WTC11 (cell line): ENCODE measurements at regions not wholly inside any gene's neighbourhood (a gene's known extent, or its start where the extent isn't known, plus 50 kb on each side); places are given as distances from the start of the nearest gene placed in this dataset.

Source experiments
- ATAC-seq: fragments of 200-7000 bp; cut with Tn5 transposase; 2 replicates; pipeline ENCODE4 v1.10.0; 2021; ENCODE audit warnings: mild to moderate bottlenecking, moderate library complexity
- CTCF ChIA-PET: fragments of 300-600 bp; sonication (Branson Sonifier 250); formaldehyde crosslinking; loops from one replicate; lab custom pipeline; 2021; ENCODE audit warnings: antibody characterized with exemption; lab: Charles Lee
- POLR2A ChIA-PET: fragments of 350-600 bp; sonication (Branson Sonifier 250); formaldehyde crosslinking; loops from one replicate; lab custom pipeline; 2021; ENCODE audit warnings: antibody characterized with exemption; lab: Charles Lee
- DNase-seq: peaks from one replicate; pipeline ENCODE4 v3.0.0; 2021; ENCODE audit warnings: low spot score
- H3K27ac Mint-ChIP-seq: 2 replicates; pipeline ENCODE4 v1.8.0; 2021; ENCODE audit warnings: mixed read lengths
- H3K27me3 Mint-ChIP-seq: 2 replicates; pipeline ENCODE4 v1.8.0; 2021; ENCODE audit warnings: low read depth, mild to moderate bottlenecking, moderate library complexity, mixed read lengths
- H3K36me3 Mint-ChIP-seq: 2 replicates; pipeline ENCODE4 v1.8.0; 2021; ENCODE audit warnings: mixed read lengths
- H3K4me1 Mint-ChIP-seq: 2 replicates; pipeline ENCODE4 v1.8.0; 2022; ENCODE audit warnings: mixed read lengths
- H3K4me3 Mint-ChIP-seq: 2 replicates; pipeline ENCODE4 v1.8.0; 2021; ENCODE audit warnings: mild to moderate bottlenecking, moderate library complexity, mixed read lengths
- H3K9me3 Mint-ChIP-seq: 2 replicates; pipeline ENCODE4 v1.8.0; 2021; ENCODE audit warnings: mixed read lengths
- ATF1 ChIP-seq: sonication (generic); formaldehyde crosslinking; IDR thresholded peaks from 2 replicates; pipeline ENCODE4 v1.8.1; 2023; ENCODE audit warnings: mild to moderate bottlenecking, moderate library complexity, missing genetic modification reagents
- CBFB ChIP-seq: sonication (generic); formaldehyde crosslinking; IDR thresholded peaks from 2 replicates; pipeline ENCODE4 v1.8.1; 2022; ENCODE audit warnings: mild to moderate bottlenecking, low read depth, missing genetic modification reagents
- CREB1 ChIP-seq: sonication (generic); formaldehyde crosslinking; IDR thresholded peaks from 2 replicates; pipeline ENCODE4 v1.8.0; 2023; ENCODE audit warnings: mild to moderate bottlenecking, missing genetic modification reagents
- CREM ChIP-seq: sonication (generic); formaldehyde crosslinking; IDR thresholded peaks from 2 replicates; pipeline ENCODE4 v1.8.1; 2022; ENCODE audit warnings: mild to moderate bottlenecking, missing genetic modification reagents, moderate library complexity
- ELF4 ChIP-seq: sonication (generic); formaldehyde crosslinking; IDR thresholded peaks from 2 replicates; pipeline ENCODE4 v1.8.1; 2022; ENCODE audit warnings: low read depth, mild to moderate bottlenecking, moderate library complexity, missing genetic modification reagents
- EMX1 ChIP-seq: fragments of 250-450 bp; sonication (Bioruptor Pico); IDR thresholded peaks from 2 replicates; pipeline ENCODE4 v1.8.0; 2021; ENCODE audit warnings: mild to moderate bottlenecking
- ESRRA ChIP-seq: sonication (generic); formaldehyde crosslinking; IDR thresholded peaks from 2 replicates; pipeline ENCODE4 v1.8.1; 2022; ENCODE audit warnings: mild to moderate bottlenecking, missing genetic modification reagents, borderline replicate concordance
- GABPB1 ChIP-seq: sonication (generic); formaldehyde crosslinking; IDR thresholded peaks from 2 replicates; pipeline ENCODE4 v1.8.1; 2023; ENCODE audit warnings: mild to moderate bottlenecking, missing genetic modification reagents
- GRHL2 ChIP-seq: fragments of 250-450 bp; sonication (Bioruptor Pico); IDR thresholded peaks from 2 replicates; pipeline ENCODE4 v1.8.0; 2022; ENCODE audit warnings: mild to moderate bottlenecking, moderate library complexity; ENCODE audit not compliant: insufficient replicate concordance, severe bottlenecking
- IRF2 ChIP-seq: sonication (generic); formaldehyde crosslinking; IDR thresholded peaks from 2 replicates; pipeline ENCODE4 v1.8.0; 2022; ENCODE audit warnings: low read depth, missing genetic modification reagents, borderline replicate concordance
- JUN ChIP-seq: sonication (generic); formaldehyde crosslinking; IDR thresholded peaks from 2 replicates; pipeline ENCODE4 v1.8.0; 2023; ENCODE audit warnings: mild to moderate bottlenecking, missing genetic modification reagents
- NFYB ChIP-seq: sonication (generic); formaldehyde crosslinking; conservative IDR thresholded peaks from 2 replicates; pipeline ENCODE4 v1.8.0; 2022; ENCODE audit warnings: low read depth, missing genetic modification reagents
- NR3C1 ChIP-seq: sonication (generic); formaldehyde crosslinking; conservative IDR thresholded peaks from 2 replicates; pipeline ENCODE4 v1.8.1; 2023; ENCODE audit warnings: low read depth, mild to moderate bottlenecking, missing genetic modification reagents
- OVOL2 ChIP-seq: fragments of 250-450 bp; sonication (Bioruptor Pico); IDR thresholded peaks from 2 replicates; pipeline ENCODE4 v1.9.0; 2021; ENCODE audit warnings: mild to moderate bottlenecking, borderline replicate concordance
- SMAD4 ChIP-seq: sonication (generic); formaldehyde crosslinking; IDR thresholded peaks from 2 replicates; pipeline ENCODE4 v1.8.0; 2022; ENCODE audit warnings: mild to moderate bottlenecking, missing genetic modification reagents
- TEAD1 ChIP-seq: sonication (generic); formaldehyde crosslinking; IDR thresholded peaks from 2 replicates; pipeline ENCODE4 v1.8.0; 2022; ENCODE audit warnings: mild to moderate bottlenecking, missing genetic modification reagents
- TP53 ChIP-seq: sonication (generic); formaldehyde crosslinking; IDR thresholded peaks from 2 replicates; pipeline ENCODE4 v1.8.1; 2023; ENCODE audit warnings: mild to moderate bottlenecking, missing genetic modification reagents
- ZNF121 ChIP-seq: sonication (generic); formaldehyde crosslinking; IDR thresholded peaks from 2 replicates; pipeline ENCODE4 v1.8.0; 2023; ENCODE audit warnings: missing genetic modification reagents
- ZNF671 ChIP-seq: fragments of 250-450 bp; sonication (Bioruptor Pico); IDR thresholded peaks from 2 replicates; pipeline ENCODE4 v1.8.0; 2021; ENCODE audit warnings: mild to moderate bottlenecking
- TF ChIP-seq, protein P1 (sequence below): fragments of 200-600 bp; IDR thresholded peaks from 2 replicates; pipeline ENCODE4 v1.8.0; 2022; ENCODE audit warnings: antibody characterized with exemption
- TF ChIP-seq, protein P2 (sequence below): sonication (generic); formaldehyde crosslinking; IDR thresholded peaks from 2 replicates; pipeline ENCODE4 v1.8.1; 2023; ENCODE audit warnings: mild to moderate bottlenecking, missing genetic modification reagents
- TF ChIP-seq, protein P3 (sequence below): sonication (generic); formaldehyde crosslinking; conservative IDR thresholded peaks from 2 replicates; pipeline ENCODE4 v1.8.1; 2023; ENCODE audit warnings: mild to moderate bottlenecking, low read depth, missing genetic modification reagents, moderate library complexity
- TF ChIP-seq, protein P4 (sequence below): sonication (generic); formaldehyde crosslinking; IDR thresholded peaks from 2 replicates; pipeline ENCODE4 v1.8.1; 2023; ENCODE audit warnings: mild to moderate bottlenecking, missing genetic modification reagents, moderate library complexity
- TF ChIP-seq, protein P5 (sequence below): sonication (generic); formaldehyde crosslinking; IDR thresholded peaks from 2 replicates; pipeline ENCODE4 v1.8.0; 2023; ENCODE audit warnings: missing genetic modification reagents
- TF ChIP-seq, protein P6 (sequence below): fragments of 250-450 bp; sonication (Bioruptor Pico); IDR thresholded peaks from 2 replicates; pipeline ENCODE4 v1.9.0; 2021; ENCODE audit warnings: mild to moderate bottlenecking, borderline replicate concordance
- TF ChIP-seq, protein P7 (sequence below): fragments of 250-450 bp; sonication (Bioruptor Pico); IDR thresholded peaks from 2 replicates; pipeline ENCODE4 v1.9.0; 2021; ENCODE audit warnings: mild to moderate bottlenecking

DNA sequence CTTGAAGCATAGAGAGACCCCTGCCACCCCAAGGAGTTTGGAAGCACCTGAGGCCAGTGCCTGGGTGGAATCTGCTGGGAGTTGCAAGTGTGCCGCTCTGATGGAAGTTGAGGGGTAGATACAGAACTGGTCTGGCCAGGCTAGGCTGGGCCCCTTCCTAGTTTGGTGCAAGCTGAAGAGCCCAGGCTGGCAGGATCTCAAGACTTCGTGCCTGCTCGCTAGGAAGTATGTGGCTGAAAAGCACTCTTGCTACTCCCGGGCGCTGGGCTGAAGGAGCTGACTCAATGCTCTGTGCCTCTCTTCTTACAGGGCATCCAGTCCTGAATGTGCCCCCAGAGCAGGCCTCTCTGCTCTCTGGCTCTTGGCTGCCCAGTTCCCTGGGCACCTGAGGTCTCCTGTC is 51.7 kb upstream of the PJA1 start:
- DNase-seq (no peak), ATAC-seq (no peak)
- Mint-ChIP-seq H3K9me3 (no peaks in the 10 kb centered on the region), H3K4me3 (no peak overlapping the region), H3K27me3 (peaks cover 7% of the 10 kb centered on the region), H3K27ac (no peak overlapping the region), H3K36me3 (no peaks in the 10 kb centered on the region), H3K4me1 (peaks cover 2% of the 10 kb centered on the region)
- ChIA-PET POLR2A (no interaction called here), CTCF (interaction anchor here (1.1 kb wide), 1 partner anchor 123 kb away, joined by 4 read pairs; no protein-coding TSS in a partner anchor)
- TF ChIP-seq, protein P1, sequence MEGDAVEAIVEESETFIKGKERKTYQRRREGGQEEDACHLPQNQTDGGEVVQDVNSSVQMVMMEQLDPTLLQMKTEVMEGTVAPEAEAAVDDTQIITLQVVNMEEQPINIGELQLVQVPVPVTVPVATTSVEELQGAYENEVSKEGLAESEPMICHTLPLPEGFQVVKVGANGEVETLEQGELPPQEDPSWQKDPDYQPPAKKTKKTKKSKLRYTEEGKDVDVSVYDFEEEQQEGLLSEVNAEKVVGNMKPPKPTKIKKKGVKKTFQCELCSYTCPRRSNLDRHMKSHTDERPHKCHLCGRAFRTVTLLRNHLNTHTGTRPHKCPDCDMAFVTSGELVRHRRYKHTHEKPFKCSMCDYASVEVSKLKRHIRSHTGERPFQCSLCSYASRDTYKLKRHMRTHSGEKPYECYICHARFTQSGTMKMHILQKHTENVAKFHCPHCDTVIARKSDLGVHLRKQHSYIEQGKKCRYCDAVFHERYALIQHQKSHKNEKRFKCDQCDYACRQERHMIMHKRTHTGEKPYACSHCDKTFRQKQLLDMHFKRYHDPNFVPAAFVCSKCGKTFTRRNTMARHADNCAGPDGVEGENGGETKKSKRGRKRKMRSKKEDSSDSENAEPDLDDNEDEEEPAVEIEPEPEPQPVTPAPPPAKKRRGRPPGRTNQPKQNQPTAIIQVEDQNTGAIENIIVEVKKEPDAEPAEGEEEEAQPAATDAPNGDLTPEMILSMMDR, result no peak
- TF ChIP-seq OVOL2 (CRISPR knock-in tag) (no peak), TP53 (CRISPR knock-in tag) (no peak), ATF1 (CRISPR knock-in tag) (no peak), ZNF121 (CRISPR knock-in tag) (no peak), NR3C1 (CRISPR knock-in tag) (no peak), IRF2 (CRISPR knock-in tag) (no peak), TEAD1 (no peak), EMX1 (CRISPR knock-in tag) (no peak), ELF4 (no peak)
- TF ChIP-seq, protein P2, sequence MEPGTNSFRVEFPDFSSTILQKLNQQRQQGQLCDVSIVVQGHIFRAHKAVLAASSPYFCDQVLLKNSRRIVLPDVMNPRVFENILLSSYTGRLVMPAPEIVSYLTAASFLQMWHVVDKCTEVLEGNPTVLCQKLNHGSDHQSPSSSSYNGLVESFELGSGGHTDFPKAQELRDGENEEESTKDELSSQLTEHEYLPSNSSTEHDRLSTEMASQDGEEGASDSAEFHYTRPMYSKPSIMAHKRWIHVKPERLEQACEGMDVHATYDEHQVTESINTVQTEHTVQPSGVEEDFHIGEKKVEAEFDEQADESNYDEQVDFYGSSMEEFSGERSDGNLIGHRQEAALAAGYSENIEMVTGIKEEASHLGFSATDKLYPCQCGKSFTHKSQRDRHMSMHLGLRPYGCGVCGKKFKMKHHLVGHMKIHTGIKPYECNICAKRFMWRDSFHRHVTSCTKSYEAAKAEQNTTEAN (CRISPR knock-in tag), result no peak
- TF ChIP-seq, protein P3, sequence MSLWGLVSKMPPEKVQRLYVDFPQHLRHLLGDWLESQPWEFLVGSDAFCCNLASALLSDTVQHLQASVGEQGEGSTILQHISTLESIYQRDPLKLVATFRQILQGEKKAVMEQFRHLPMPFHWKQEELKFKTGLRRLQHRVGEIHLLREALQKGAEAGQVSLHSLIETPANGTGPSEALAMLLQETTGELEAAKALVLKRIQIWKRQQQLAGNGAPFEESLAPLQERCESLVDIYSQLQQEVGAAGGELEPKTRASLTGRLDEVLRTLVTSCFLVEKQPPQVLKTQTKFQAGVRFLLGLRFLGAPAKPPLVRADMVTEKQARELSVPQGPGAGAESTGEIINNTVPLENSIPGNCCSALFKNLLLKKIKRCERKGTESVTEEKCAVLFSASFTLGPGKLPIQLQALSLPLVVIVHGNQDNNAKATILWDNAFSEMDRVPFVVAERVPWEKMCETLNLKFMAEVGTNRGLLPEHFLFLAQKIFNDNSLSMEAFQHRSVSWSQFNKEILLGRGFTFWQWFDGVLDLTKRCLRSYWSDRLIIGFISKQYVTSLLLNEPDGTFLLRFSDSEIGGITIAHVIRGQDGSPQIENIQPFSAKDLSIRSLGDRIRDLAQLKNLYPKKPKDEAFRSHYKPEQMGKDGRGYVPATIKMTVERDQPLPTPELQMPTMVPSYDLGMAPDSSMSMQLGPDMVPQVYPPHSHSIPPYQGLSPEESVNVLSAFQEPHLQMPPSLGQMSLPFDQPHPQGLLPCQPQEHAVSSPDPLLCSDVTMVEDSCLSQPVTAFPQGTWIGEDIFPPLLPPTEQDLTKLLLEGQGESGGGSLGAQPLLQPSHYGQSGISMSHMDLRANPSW (CRISPR knock-in tag), result no peak
- TF ChIP-seq, protein P4, sequence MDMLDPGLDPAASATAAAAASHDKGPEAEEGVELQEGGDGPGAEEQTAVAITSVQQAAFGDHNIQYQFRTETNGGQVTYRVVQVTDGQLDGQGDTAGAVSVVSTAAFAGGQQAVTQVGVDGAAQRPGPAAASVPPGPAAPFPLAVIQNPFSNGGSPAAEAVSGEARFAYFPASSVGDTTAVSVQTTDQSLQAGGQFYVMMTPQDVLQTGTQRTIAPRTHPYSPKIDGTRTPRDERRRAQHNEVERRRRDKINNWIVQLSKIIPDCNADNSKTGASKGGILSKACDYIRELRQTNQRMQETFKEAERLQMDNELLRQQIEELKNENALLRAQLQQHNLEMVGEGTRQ, result no peak
- TF ChIP-seq, protein P5, sequence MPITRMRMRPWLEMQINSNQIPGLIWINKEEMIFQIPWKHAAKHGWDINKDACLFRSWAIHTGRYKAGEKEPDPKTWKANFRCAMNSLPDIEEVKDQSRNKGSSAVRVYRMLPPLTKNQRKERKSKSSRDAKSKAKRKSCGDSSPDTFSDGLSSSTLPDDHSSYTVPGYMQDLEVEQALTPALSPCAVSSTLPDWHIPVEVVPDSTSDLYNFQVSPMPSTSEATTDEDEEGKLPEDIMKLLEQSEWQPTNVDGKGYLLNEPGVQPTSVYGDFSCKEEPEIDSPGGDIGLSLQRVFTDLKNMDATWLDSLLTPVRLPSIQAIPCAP (CRISPR knock-in tag), result no peak

DNA sequence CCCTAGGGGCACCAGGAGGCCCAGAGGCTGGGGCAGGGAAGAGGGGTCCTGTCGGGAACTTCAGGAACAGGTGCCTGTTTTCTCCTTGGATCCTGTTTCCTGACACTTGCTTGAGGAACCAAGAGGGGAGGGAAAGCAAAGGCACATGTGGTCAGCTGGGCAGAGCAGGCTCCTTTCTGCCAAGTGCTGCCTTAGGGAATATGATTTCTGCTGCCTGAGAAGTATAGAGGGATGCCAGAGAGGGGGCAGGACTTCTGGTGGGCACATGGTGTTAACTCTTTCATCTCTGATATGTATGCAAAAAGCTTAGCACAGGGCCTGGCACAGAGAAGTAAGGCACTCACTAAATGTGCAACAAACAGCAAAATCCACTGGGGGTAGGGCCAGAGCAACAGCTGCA is 51.2 kb upstream of the PJA1 start:
- Mint-ChIP-seq H3K4me3 (no peak overlapping the region), H3K9me3 (no peaks in the 10 kb centered on the region), H3K36me3 (no peaks in the 10 kb centered on the region), H3K27ac (no peak overlapping the region), H3K27me3 (peaks cover 7% of the 10 kb centered on the region), H3K4me1 (peaks cover 2% of the 10 kb centered on the region)
- TF ChIP-seq, protein P6, sequence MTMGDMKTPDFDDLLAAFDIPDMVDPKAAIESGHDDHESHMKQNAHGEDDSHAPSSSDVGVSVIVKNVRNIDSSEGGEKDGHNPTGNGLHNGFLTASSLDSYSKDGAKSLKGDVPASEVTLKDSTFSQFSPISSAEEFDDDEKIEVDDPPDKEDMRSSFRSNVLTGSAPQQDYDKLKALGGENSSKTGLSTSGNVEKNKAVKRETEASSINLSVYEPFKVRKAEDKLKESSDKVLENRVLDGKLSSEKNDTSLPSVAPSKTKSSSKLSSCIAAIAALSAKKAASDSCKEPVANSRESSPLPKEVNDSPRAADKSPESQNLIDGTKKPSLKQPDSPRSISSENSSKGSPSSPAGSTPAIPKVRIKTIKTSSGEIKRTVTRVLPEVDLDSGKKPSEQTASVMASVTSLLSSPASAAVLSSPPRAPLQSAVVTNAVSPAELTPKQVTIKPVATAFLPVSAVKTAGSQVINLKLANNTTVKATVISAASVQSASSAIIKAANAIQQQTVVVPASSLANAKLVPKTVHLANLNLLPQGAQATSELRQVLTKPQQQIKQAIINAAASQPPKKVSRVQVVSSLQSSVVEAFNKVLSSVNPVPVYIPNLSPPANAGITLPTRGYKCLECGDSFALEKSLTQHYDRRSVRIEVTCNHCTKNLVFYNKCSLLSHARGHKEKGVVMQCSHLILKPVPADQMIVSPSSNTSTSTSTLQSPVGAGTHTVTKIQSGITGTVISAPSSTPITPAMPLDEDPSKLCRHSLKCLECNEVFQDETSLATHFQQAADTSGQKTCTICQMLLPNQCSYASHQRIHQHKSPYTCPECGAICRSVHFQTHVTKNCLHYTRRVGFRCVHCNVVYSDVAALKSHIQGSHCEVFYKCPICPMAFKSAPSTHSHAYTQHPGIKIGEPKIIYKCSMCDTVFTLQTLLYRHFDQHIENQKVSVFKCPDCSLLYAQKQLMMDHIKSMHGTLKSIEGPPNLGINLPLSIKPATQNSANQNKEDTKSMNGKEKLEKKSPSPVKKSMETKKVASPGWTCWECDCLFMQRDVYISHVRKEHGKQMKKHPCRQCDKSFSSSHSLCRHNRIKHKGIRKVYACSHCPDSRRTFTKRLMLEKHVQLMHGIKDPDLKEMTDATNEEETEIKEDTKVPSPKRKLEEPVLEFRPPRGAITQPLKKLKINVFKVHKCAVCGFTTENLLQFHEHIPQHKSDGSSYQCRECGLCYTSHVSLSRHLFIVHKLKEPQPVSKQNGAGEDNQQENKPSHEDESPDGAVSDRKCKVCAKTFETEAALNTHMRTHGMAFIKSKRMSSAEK (CRISPR knock-in tag), result no peak
- TF ChIP-seq ZNF671 (CRISPR knock-in tag), result no peak
- TF ChIP-seq NFYB (CRISPR knock-in tag), result no peak
- TF ChIP-seq JUN (CRISPR knock-in tag), result no peak
- TF ChIP-seq SMAD4 (CRISPR knock-in tag), result no peak
- no peak for TF ChIP-seq GABPB1 (CRISPR knock-in tag)
- no peak for TF ChIP-seq GRHL2
- TF ChIP-seq, protein P7, sequence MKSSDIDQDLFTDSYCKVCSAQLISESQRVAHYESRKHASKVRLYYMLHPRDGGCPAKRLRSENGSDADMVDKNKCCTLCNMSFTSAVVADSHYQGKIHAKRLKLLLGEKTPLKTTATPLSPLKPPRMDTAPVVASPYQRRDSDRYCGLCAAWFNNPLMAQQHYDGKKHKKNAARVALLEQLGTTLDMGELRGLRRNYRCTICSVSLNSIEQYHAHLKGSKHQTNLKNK (CRISPR knock-in tag), result no peak
- TF ChIP-seq CREM (CRISPR knock-in tag), result no peak
- no peak for TF ChIP-seq CBFB (CRISPR knock-in tag)
- TF ChIP-seq ESRRA (CRISPR knock-in tag), result no peak
- no peak for TF ChIP-seq NR3C1 (CRISPR knock-in tag)
- TF ChIP-seq CREB1 (CRISPR knock-in tag), result no peak
- DNase-seq (no peak), ATAC-seq (no peak)
- ChIA-PET POLR2A (no interaction called here), CTCF (no interaction called here)
